HAP-1 (cell line): ENCODE measurements at regions not wholly inside any gene's neighbourhood (a gene's known extent, or its start where the extent isn't known, plus 50 kb on each side); places are given as distances from the start of the nearest gene placed in this dataset.
A peak's percentile ranks its signal among the peaks of the same experiment; 100 is the strongest.

Experiments
- DNase-seq, 2 experiments: peaks; one replicate each; pipeline ENCODE4 v3.0.0-alpha.2; 2016 to 2020; ENCODE audit warnings: low spot score in 2 of 2
- H3K27me3 ChIP-seq: fragments of 250-450 bp; sonication (Bioruptor Pico); 2 replicates; pipeline ENCODE4 v1.5.1; 2020; ENCODE audit warnings: low read depth, mild to moderate bottlenecking, moderate library complexity
- H3K36me3 ChIP-seq: fragments of 250-450 bp; sonication (Bioruptor Pico); replicated peaks from 2 replicates; pipeline ENCODE4 v1.5.1; 2020; ENCODE audit warnings: mild to moderate bottlenecking
- H3K4me1 ChIP-seq: fragments of 250-450 bp; sonication (Bioruptor Pico); 2 replicates; pipeline ENCODE4 v1.5.1; 2020; ENCODE audit warnings: mild to moderate bottlenecking
- H3K4me3 ChIP-seq: fragments of 250-450 bp; sonication (Bioruptor Pico); 2 replicates; pipeline ENCODE4 v1.5.1; 2020; ENCODE audit warnings: mild to moderate bottlenecking, moderate library complexity
- H3K9me3 ChIP-seq: fragments of 250-450 bp; sonication (Bioruptor Pico); 2 replicates; pipeline ENCODE4 v1.5.1; 2020; ENCODE audit warnings: mild to moderate bottlenecking, moderate library complexity
- in situ Hi-C: fragments of 300-500 bp; cut with MboI; formaldehyde crosslinking; loops from 3 replicates; pipeline ENCODE4 v1.14.3; 2020; ENCODE audit warnings: low sequenced_read_pairs, inconsistent platforms, mixed read lengths

GRCh38 chr6:14187406-14187805 lies 69.8 kb downstream of the CD83 start:
- in situ Hi-C loops: no loop called here
- no peak for DNase-seq

DNA sequence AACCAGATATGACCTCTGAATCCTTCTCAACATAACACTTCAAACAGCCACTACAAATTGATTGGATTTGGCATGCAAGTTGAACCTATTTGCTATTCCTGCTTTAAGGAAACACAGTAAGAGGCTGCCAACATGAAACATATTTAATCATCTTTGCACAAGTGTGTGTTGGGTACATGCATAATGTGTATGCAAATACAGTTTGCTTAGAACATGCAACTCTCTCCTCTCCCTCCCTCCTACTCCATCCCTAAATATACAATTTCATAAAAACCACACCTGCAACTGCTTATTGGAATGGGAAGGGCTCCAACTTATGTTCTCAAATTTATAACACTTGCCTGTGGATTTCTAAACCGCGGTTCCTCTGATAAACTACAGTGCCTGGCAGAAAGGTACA lies 71.5 kb downstream of the CD83 start:
- peaks cover 3% of the 10 kb centered on the region; the same call in 1 of the 2 replicates for H3K9me3 ChIP-seq
- H3K4me3 ChIP-seq: no peak overlapping the region
- H3K36me3 ChIP-seq: no peaks in the 10 kb centered on the region
- no peaks in the 10 kb centered on the region for H3K27me3 ChIP-seq
- in situ Hi-C loops: no loop called here
- DNase-seq: no peak
- H3K4me1 ChIP-seq: peaks cover 6% of the 10 kb centered on the region; the same call in 1 of the 2 replicates

More at GRCh38 chr6:14187406-14187805, 69.8 kb downstream of the CD83 start:
- Histone ChIP-seq H3K36me3 (no peaks in the 10 kb centered on the region), H3K4me1 (peaks cover 6% of the 10 kb centered on the region; the same call in 1 of the 2 replicates), H3K4me3 (no peak overlapping the region), H3K9me3 (peaks cover 3% of the 10 kb centered on the region; the same call in 1 of the 2 replicates), H3K27me3 (no peaks in the 10 kb centered on the region)

GRCh38 chr6:14190191-14190928 lies 72.8 kb downstream of the CD83 start:
- Histone ChIP-seq H3K36me3 (no peaks in the 10 kb centered on the region), H3K9me3 (peaks cover 2% of the 10 kb centered on the region; the same call in 1 of the 2 replicates), H3K4me3 (no peak overlapping the region), H3K4me1 (peaks cover 6% of the 10 kb centered on the region; the same call in 1 of the 2 replicates), H3K27me3 (no peaks in the 10 kb centered on the region)
- in situ Hi-C loops: no loop called here
- DNase-seq: no peak

DNA sequence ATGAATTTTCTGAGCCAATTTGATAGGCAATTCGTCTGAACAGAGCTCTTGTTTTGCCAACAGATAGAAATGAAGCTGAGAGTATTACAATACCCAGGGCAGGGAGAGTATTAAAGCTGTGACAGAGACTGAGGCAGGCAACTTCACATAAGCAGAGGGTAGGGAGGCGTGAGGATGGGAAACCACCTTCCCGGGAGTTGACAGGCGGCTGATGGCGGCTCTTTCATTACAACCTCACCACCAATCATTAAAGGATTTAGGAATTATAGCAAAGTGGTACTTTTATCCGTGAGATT lies 73.3 kb downstream of the CD83 start:
- H3K27me3 ChIP-seq: no peaks in the 10 kb centered on the region
- no peak overlapping the region for H3K4me3 ChIP-seq
- no peak for DNase-seq
- no peaks in the 10 kb centered on the region; the same call in 1 of the 2 replicates for H3K9me3 ChIP-seq
- peaks cover 6% of the 10 kb centered on the region; the same call in 1 of the 2 replicates for H3K4me1 ChIP-seq
- H3K36me3 ChIP-seq: no peaks in the 10 kb centered on the region
- in situ Hi-C loops: no loop called here

DNA sequence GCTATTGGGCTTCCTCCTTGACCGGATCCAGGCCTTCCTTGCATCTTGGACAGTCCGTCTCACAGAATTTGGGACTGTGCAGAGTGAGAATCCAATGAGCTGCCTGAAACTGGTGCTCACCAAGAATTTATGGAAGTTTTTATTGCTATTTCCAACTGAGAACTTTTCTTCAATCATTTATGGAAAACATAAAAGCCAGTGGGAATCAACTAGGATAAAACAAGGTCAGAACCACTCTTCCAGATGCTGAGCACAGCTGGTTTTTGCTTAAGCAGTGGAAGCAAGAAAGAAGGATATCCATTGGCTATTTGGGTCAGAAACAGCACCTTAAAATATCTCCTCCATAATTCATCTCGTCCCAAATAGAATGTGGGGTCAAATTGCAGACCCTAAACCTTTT lies 74.2 kb downstream of the CD83 start:
- H3K9me3 ChIP-seq: no peaks in the 10 kb centered on the region; the same call in 1 of the 2 replicates
- H3K4me3 ChIP-seq: no peak overlapping the region
- peaks cover 5% of the 10 kb centered on the region; the same call in 1 of the 2 replicates for H3K4me1 ChIP-seq
- in situ Hi-C loops: no loop called here
- no peak for DNase-seq
- H3K27me3 ChIP-seq: no peaks in the 10 kb centered on the region
- H3K36me3 ChIP-seq: no peaks in the 10 kb centered on the region

DNA sequence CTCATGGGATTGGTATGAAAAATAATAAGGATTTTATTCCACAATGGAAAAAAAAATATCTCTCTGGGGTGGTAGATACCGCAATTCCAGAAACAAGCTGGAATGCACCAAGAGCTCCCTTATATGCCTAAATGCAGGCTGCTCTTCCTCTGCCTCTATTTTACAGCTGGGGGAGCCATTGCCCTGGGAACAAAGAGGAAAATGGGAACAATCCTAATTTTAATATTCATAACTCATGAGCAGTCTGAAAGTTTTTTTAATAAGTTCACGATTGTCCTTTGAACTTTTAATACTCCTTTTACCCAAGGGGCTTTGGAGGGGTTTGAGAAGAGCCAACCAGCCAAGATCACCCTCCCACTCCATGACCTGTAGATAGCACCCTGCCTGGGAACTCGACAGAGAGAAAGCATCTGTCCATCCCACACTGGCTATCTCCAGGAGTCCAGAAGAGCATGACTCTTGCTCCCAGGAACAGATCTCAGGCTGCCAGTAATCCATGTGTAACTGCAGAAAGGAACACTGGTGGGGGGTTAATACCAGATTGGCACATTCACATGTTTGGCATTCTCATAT lies 74.7 kb downstream of the CD83 start:
- Histone ChIP-seq H3K4me3 (no peak overlapping the region), H3K27me3 (no peaks in the 10 kb centered on the region), H3K9me3 (no peaks in the 10 kb centered on the region; the same call in 1 of the 2 replicates)

GRCh38 chr6:14193524-14193923 lies 76.0 kb downstream of the CD83 start:
- H3K9me3 ChIP-seq: no peaks in the 10 kb centered on the region
- H3K36me3 ChIP-seq: no peaks in the 10 kb centered on the region
- no peaks in the 10 kb centered on the region for H3K27me3 ChIP-seq
- H3K4me1 ChIP-seq: no peaks in the 10 kb centered on the region; the same call in 1 of the 2 replicates
- in situ Hi-C loops: no loop called here
- H3K4me3 ChIP-seq: no peak overlapping the region
- no peak for DNase-seq

More for the DNA sequence above, 74.7 kb downstream of the CD83 start:
- H3K4me1 ChIP-seq: no peaks in the 10 kb centered on the region; the same call in 1 of the 2 replicates
- no peaks in the 10 kb centered on the region for H3K36me3 ChIP-seq
- in situ Hi-C loops: no loop called here
- DNase-seq: no peak

DNA sequence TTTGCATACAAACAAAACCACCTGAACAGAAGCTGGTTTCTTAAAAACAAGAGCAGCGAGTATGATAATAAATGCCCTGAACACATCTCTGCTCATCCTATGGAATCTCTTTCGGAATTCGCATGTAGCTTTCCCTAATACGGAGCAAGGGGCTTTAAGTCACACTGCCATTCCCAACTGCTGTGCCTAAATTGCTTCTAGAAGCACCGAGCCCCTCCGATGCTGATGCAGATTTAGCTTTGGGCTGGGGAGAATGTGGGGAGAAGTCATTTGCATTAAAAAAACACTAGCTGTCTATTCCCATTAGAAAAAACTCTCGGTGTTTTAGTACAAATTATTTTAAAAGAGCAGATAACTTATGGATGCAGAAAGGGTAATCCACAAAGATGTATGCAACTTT lies 76.9 kb downstream of the CD83 start:
- H3K27me3 ChIP-seq: no peaks in the 10 kb centered on the region
- in situ Hi-C loops: no loop called here

DNA sequence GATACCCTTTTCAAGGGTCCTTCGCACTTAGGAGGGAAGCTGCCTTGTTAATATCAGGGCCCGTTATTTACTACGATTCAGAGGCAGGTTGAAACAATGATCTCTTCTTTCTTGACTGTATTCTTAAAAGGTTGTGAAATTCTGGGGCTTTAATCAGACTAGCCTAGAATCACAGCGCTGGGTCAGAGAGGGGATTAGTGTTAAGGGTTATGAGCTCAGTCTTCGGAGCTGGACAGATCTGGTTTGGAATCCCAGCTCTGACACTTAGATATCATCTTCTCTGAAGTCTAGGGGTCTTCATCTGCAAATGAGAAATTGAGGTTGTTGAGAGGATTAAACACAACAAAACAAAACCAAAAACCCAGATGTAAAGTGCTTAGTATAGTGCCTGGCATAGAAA lies 77.4 kb downstream of the CD83 start:
- H3K27me3 ChIP-seq: no peaks in the 10 kb centered on the region
- H3K4me1 ChIP-seq: no peaks in the 10 kb centered on the region; the same call in 1 of the 2 replicates
- H3K36me3 ChIP-seq: no peaks in the 10 kb centered on the region
- no peaks in the 10 kb centered on the region for H3K9me3 ChIP-seq
- in situ Hi-C loops: no loop called here
- H3K4me3 ChIP-seq: no peak overlapping the region
- DNase-seq: no peak

More for the DNA sequence above, 76.9 kb downstream of the CD83 start:
- Histone ChIP-seq H3K36me3 (no peaks in the 10 kb centered on the region), H3K4me1 (no peaks in the 10 kb centered on the region; the same call in 1 of the 2 replicates), H3K9me3 (no peaks in the 10 kb centered on the region), H3K4me3 (no peak overlapping the region)
- DNase-seq: peak in 1 of 2 experiments; percentile 3

GRCh38 chr6:14196026-14196425 lies 78.5 kb downstream of the CD83 start:
- no peaks in the 10 kb centered on the region for H3K27me3 ChIP-seq
- no peak for DNase-seq
- no peaks in the 10 kb centered on the region for H3K36me3 ChIP-seq
- no peaks in the 10 kb centered on the region for H3K9me3 ChIP-seq
- in situ Hi-C loops: no loop called here
- H3K4me1 ChIP-seq: no peaks in the 10 kb centered on the region; the same call in 1 of the 2 replicates
- no peak overlapping the region for H3K4me3 ChIP-seq

DNA sequence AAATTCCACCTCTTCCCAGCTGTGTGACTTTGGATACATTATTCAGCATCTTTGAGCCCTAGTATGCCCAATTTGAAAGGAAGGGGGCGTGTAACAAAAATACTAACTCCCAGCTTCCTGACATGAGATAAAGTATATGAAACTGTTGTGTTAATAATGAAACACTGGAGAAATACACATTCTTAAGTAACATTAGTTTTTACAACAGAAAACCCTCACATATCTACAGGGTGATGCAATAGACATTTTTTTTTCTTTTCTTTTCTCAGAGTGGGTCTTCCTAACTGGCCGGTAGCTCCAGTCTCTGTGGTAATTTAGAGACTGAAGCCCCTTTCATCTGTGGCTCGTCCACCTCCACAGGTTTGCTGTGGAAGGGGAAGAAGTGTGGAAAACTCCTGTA lies 79.5 kb downstream of the CD83 start:
- Histone ChIP-seq H3K27me3 (no peaks in the 10 kb centered on the region), H3K9me3 (no peaks in the 10 kb centered on the region), H3K36me3 (no peaks in the 10 kb centered on the region), H3K4me3 (no peak overlapping the region), H3K4me1 (no peaks in the 10 kb centered on the region; the same call in 1 of the 2 replicates)
- in situ Hi-C loops: no loop called here
- no peak for DNase-seq

GRCh38 chr6:14200047-14200446 lies 82.5 kb downstream of the CD83 start:
- in situ Hi-C loops: loop anchor here (25.0 kb wide), 2 partner anchors 1287 to 1412 kb away; no protein-coding TSS in a partner anchor
- H3K4me3 ChIP-seq: no peak overlapping the region
- no peaks in the 10 kb centered on the region for H3K9me3 ChIP-seq
- no peaks in the 10 kb centered on the region for H3K4me1 ChIP-seq
- peaks cover 3% of the 10 kb centered on the region; the same call in 1 of the 2 replicates for H3K27me3 ChIP-seq
- no peak for DNase-seq
- H3K36me3 ChIP-seq: no peaks in the 10 kb centered on the region

GRCh38 chr6:14202947-14203346 lies 85.4 kb downstream of the CD83 start:
- peaks cover 3% of the 10 kb centered on the region; the same call in 1 of the 2 replicates for H3K27me3 ChIP-seq
- no peak for DNase-seq
- no peaks in the 10 kb centered on the region for H3K4me1 ChIP-seq
- H3K36me3 ChIP-seq: no peaks in the 10 kb centered on the region
- H3K9me3 ChIP-seq: no peaks in the 10 kb centered on the region
- no peak overlapping the region for H3K4me3 ChIP-seq
- in situ Hi-C loops: loop anchor here (25.0 kb wide), 2 partner anchors 1284 to 1409 kb away; no protein-coding TSS in a partner anchor

DNA sequence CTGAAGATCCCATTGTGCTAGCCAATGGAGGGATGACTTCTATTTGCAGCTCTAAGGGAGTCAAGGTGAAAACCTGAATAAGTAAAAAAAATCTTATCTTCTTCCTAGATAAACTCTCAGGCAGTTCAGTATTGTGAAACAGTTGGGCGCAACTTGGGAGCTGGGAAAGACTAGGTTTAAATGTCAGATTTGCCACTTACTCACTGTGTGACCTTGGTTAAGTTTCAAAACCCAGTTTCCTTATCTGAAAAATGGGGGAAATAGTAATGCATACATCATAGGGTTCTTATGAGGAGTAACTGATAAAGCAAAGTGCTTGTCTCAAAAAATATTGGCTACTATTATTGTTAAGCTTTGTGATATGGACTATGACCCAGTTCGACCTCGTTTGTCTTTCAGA lies 88.8 kb downstream of the CD83 start:
- DNase-seq: no peak
- in situ Hi-C loops: loop anchor here (25.0 kb wide), 2 partner anchors 1281 to 1406 kb away; no protein-coding TSS in a partner anchor
- Histone ChIP-seq H3K4me3 (no peak overlapping the region), H3K4me1 (peaks cover 4% of the 10 kb centered on the region), H3K36me3 (no peaks in the 10 kb centered on the region), H3K27me3 (peaks cover 3% of the 10 kb centered on the region; the same call in 1 of the 2 replicates), H3K9me3 (no peaks in the 10 kb centered on the region)
